ENCODE measurements at regions not wholly inside any gene's neighbourhood (a gene's known extent, or its start where the extent isn't known, plus 50 kb on each side); places are given as distances from the start of the nearest gene placed in this dataset.

DNA sequence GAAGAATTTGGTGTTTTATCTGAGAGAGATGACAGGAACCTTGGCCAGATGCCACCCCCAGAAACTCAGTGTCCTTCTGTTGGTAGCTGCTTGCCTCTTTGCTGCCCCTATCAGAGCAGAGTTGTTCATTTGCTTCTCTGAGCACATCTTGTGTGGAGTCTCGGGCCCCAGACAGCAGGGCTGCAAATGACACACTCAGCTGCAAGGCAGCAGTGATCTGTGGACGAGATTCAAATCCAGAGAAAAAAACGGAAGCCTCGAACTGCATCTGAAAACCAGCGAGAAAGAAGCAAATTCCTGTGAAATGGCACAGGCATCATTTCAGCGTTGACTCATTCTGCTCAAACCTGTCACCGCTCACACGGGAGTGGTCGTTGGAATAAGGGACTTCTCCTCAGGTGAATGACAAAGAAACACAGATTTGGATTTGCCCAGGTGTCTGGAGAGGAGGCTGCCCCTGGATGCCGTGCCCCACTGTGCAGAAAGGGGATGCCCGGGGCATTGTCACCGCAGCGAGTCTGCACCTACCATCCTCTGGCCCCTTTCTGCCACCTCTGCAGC lies 144.7 kb downstream of the PFKFB3 start:
- TF ChIP-seq, protein P1, sequence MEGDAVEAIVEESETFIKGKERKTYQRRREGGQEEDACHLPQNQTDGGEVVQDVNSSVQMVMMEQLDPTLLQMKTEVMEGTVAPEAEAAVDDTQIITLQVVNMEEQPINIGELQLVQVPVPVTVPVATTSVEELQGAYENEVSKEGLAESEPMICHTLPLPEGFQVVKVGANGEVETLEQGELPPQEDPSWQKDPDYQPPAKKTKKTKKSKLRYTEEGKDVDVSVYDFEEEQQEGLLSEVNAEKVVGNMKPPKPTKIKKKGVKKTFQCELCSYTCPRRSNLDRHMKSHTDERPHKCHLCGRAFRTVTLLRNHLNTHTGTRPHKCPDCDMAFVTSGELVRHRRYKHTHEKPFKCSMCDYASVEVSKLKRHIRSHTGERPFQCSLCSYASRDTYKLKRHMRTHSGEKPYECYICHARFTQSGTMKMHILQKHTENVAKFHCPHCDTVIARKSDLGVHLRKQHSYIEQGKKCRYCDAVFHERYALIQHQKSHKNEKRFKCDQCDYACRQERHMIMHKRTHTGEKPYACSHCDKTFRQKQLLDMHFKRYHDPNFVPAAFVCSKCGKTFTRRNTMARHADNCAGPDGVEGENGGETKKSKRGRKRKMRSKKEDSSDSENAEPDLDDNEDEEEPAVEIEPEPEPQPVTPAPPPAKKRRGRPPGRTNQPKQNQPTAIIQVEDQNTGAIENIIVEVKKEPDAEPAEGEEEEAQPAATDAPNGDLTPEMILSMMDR (IDR thresholded peaks at IDR 0.05 in 2 of 3, conservative IDR thresholded peaks at IDR 0.05 in 1 of 3; ENCODE audit: borderline replicate concordance in 1 of 3, insufficient read depth in 1 of 3, low read depth in 2 of 3, low read length in 2 of 3) = no peak
- TF ChIP-seq EZH2 (IDR thresholded peaks at IDR 0.05) = no peak
- TF ChIP-seq, protein P2, sequence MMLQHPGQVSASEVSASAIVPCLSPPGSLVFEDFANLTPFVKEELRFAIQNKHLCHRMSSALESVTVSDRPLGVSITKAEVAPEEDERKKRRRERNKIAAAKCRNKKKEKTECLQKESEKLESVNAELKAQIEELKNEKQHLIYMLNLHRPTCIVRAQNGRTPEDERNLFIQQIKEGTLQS (IDR thresholded peaks at IDR 0.05) = no peak
- no peak for TF ChIP-seq FOSL1 (IDR thresholded peaks at IDR 0.05; ENCODE audit: low read depth)
- TF ChIP-seq SIN3A (IDR thresholded peaks at IDR 0.05; ENCODE audit: low read depth) = no peak
- no peak for TF ChIP-seq RAD21 (IDR thresholded peaks at IDR 0.05; ENCODE audit: low read depth)
- no peak for TF ChIP-seq EZH2phosphoT487 (IDR thresholded peaks at IDR 0.05; ENCODE audit: borderline replicate concordance)
- no peak for TF ChIP-seq POLR2A (IDR thresholded peaks at IDR 0.05; ENCODE audit: borderline replicate concordance, extremely low read depth, insufficient read depth, insufficient read length)
- TF ChIP-seq ELF1 (IDR thresholded peaks at IDR 0.05; ENCODE audit: borderline replicate concordance, low read depth) = no peak
- TF ChIP-seq EGR1 (IDR thresholded peaks at IDR 0.05; ENCODE audit: low read depth) = no peak
- TF ChIP-seq, protein P3, sequence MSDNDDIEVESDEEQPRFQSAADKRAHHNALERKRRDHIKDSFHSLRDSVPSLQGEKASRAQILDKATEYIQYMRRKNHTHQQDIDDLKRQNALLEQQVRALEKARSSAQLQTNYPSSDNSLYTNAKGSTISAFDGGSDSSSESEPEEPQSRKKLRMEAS (IDR thresholded peaks at IDR 0.05) = no peak

All from HCT116 (cell line).